WTC11 (cell line): ENCODE measurements at regions not wholly inside any gene's neighbourhood (a gene's known extent, or its start where the extent isn't known, plus 50 kb on each side); places are given as distances from the start of the nearest gene placed in this dataset.

Source experiments
- ATAC-seq: fragments of 200-7000 bp; cut with Tn5 transposase; 2 replicates; pipeline ENCODE4 v1.10.0; 2021; ENCODE audit warnings: mild to moderate bottlenecking, moderate library complexity
- CTCF ChIA-PET: fragments of 300-600 bp; sonication (Branson Sonifier 250); formaldehyde crosslinking; loops from one replicate; lab custom pipeline; 2021; ENCODE audit warnings: antibody characterized with exemption; lab: Charles Lee
- POLR2A ChIA-PET: fragments of 350-600 bp; sonication (Branson Sonifier 250); formaldehyde crosslinking; loops from one replicate; lab custom pipeline; 2021; ENCODE audit warnings: antibody characterized with exemption; lab: Charles Lee
- DNase-seq: peaks from one replicate; pipeline ENCODE4 v3.0.0; 2021; ENCODE audit warnings: low spot score
- H3K27ac Mint-ChIP-seq: 2 replicates; pipeline ENCODE4 v1.8.0; 2021; ENCODE audit warnings: mixed read lengths
- H3K27me3 Mint-ChIP-seq: 2 replicates; pipeline ENCODE4 v1.8.0; 2021; ENCODE audit warnings: low read depth, mild to moderate bottlenecking, moderate library complexity, mixed read lengths
- H3K36me3 Mint-ChIP-seq: 2 replicates; pipeline ENCODE4 v1.8.0; 2021; ENCODE audit warnings: mixed read lengths
- H3K4me1 Mint-ChIP-seq: 2 replicates; pipeline ENCODE4 v1.8.0; 2022; ENCODE audit warnings: mixed read lengths
- H3K4me3 Mint-ChIP-seq: 2 replicates; pipeline ENCODE4 v1.8.0; 2021; ENCODE audit warnings: mild to moderate bottlenecking, moderate library complexity, mixed read lengths
- H3K9me3 Mint-ChIP-seq: 2 replicates; pipeline ENCODE4 v1.8.0; 2021; ENCODE audit warnings: mixed read lengths
- ELF4 ChIP-seq: sonication (generic); formaldehyde crosslinking; IDR thresholded peaks from 2 replicates; pipeline ENCODE4 v1.8.1; 2022; ENCODE audit warnings: low read depth, mild to moderate bottlenecking, moderate library complexity, missing genetic modification reagents
- FOXJ3 ChIP-seq: sonication (generic); formaldehyde crosslinking; IDR thresholded peaks from 2 replicates; pipeline ENCODE4 v1.9.0; 2021; ENCODE audit warnings: missing genetic modification reagents, mild to moderate bottlenecking, borderline replicate concordance
- FOXP1 ChIP-seq: sonication (generic); formaldehyde crosslinking; IDR thresholded peaks from 2 replicates; pipeline ENCODE4 v1.8.0; 2022; ENCODE audit warnings: missing genetic modification reagents, mild to moderate bottlenecking, moderate library complexity, borderline replicate concordance
- GABPB1 ChIP-seq: sonication (generic); formaldehyde crosslinking; IDR thresholded peaks from 2 replicates; pipeline ENCODE4 v1.8.1; 2023; ENCODE audit warnings: mild to moderate bottlenecking, missing genetic modification reagents
- HMGA2 ChIP-seq: fragments of 250-450 bp; sonication (Bioruptor Pico); IDR thresholded peaks from 2 replicates; pipeline ENCODE4 v1.4.0; 2021; ENCODE audit warnings: mild to moderate bottlenecking, moderate library complexity
- IRF2 ChIP-seq: sonication (generic); formaldehyde crosslinking; IDR thresholded peaks from 2 replicates; pipeline ENCODE4 v1.8.0; 2022; ENCODE audit warnings: low read depth, missing genetic modification reagents, borderline replicate concordance
- NR1H2 ChIP-seq: sonication (generic); formaldehyde crosslinking; IDR thresholded peaks from 2 replicates; pipeline ENCODE4 v1.9.0; 2021; ENCODE audit warnings: mild to moderate bottlenecking, moderate library complexity, missing genetic modification reagents
- PRRX2 ChIP-seq: fragments of 250-450 bp; sonication (Bioruptor Pico); IDR thresholded peaks from 2 replicates; pipeline ENCODE4 v1.8.0; 2021; ENCODE audit warnings: mild to moderate bottlenecking
- RELA ChIP-seq: sonication (generic); formaldehyde crosslinking; IDR thresholded peaks from 2 replicates; pipeline ENCODE4 v1.8.1; 2022; ENCODE audit warnings: missing genetic modification reagents, mild to moderate bottlenecking, borderline replicate concordance
- SOX15 ChIP-seq: fragments of 250-450 bp; sonication (Bioruptor Pico); IDR thresholded peaks from 2 replicates; pipeline ENCODE4 v1.9.0; 2021; ENCODE audit warnings: mild to moderate bottlenecking
- TEAD1 ChIP-seq: sonication (generic); formaldehyde crosslinking; IDR thresholded peaks from 2 replicates; pipeline ENCODE4 v1.8.0; 2022; ENCODE audit warnings: mild to moderate bottlenecking, missing genetic modification reagents
- TP53 ChIP-seq: sonication (generic); formaldehyde crosslinking; IDR thresholded peaks from 2 replicates; pipeline ENCODE4 v1.8.1; 2023; ENCODE audit warnings: mild to moderate bottlenecking, missing genetic modification reagents
- ZNF219 ChIP-seq: sonication (generic); formaldehyde crosslinking; IDR thresholded peaks from 2 replicates; pipeline ENCODE4 v1.8.0; 2023; ENCODE audit warnings: missing genetic modification reagents, mild to moderate bottlenecking, borderline replicate concordance
- ZNF232 ChIP-seq: sonication (generic); formaldehyde crosslinking; IDR thresholded peaks from 2 replicates; pipeline ENCODE4 v1.8.0; 2022; ENCODE audit warnings: mild to moderate bottlenecking, missing genetic modification reagents
- ZNF396 ChIP-seq: fragments of 250-450 bp; sonication (Bioruptor Pico); IDR thresholded peaks from 2 replicates; pipeline ENCODE4 v1.8.0; 2021; ENCODE audit warnings: mild to moderate bottlenecking, moderate library complexity, borderline replicate concordance
- TF ChIP-seq, protein P1 (sequence below): sonication (generic); formaldehyde crosslinking; IDR thresholded peaks from 2 replicates; pipeline ENCODE4 v1.8.1; 2023; ENCODE audit warnings: mild to moderate bottlenecking, missing genetic modification reagents, moderate library complexity
- TF ChIP-seq, protein P2 (sequence below): sonication (generic); formaldehyde crosslinking; IDR thresholded peaks from 2 replicates; pipeline ENCODE4 v1.8.0; 2022; ENCODE audit warnings: mild to moderate bottlenecking, missing genetic modification reagents
- TF ChIP-seq, protein P3 (sequence below): sonication (generic); formaldehyde crosslinking; IDR thresholded peaks from 2 replicates; pipeline ENCODE4 v1.8.1; 2022; ENCODE audit warnings: mild to moderate bottlenecking, missing genetic modification reagents, moderate library complexity, borderline replicate concordance
- TF ChIP-seq, protein P4 (sequence below): sonication (generic); formaldehyde crosslinking; IDR thresholded peaks from 2 replicates; pipeline ENCODE4 v1.8.1; 2023; ENCODE audit warnings: mild to moderate bottlenecking, missing genetic modification reagents
- TF ChIP-seq, protein P5 (sequence below): sonication (generic); formaldehyde crosslinking; IDR thresholded peaks from 2 replicates; pipeline ENCODE4 v1.8.1; 2023; ENCODE audit warnings: mild to moderate bottlenecking, missing genetic modification reagents
- TF ChIP-seq, protein P6 (sequence below): sonication (generic); formaldehyde crosslinking; IDR thresholded peaks from 2 replicates; pipeline ENCODE4 v1.8.1; 2022; ENCODE audit warnings: mild to moderate bottlenecking, moderate library complexity, missing genetic modification reagents
- TF ChIP-seq, protein P7 (sequence below): sonication (generic); formaldehyde crosslinking; IDR thresholded peaks from 2 replicates; pipeline ENCODE4 v1.8.0; 2022; ENCODE audit warnings: mild to moderate bottlenecking, missing genetic modification reagents
- TF ChIP-seq, protein P8 (sequence below): fragments of 250-450 bp; sonication (Bioruptor Pico); IDR thresholded peaks from 2 replicates; pipeline ENCODE4 v1.9.0; 2021; ENCODE audit warnings: mild to moderate bottlenecking, borderline replicate concordance

DNA sequence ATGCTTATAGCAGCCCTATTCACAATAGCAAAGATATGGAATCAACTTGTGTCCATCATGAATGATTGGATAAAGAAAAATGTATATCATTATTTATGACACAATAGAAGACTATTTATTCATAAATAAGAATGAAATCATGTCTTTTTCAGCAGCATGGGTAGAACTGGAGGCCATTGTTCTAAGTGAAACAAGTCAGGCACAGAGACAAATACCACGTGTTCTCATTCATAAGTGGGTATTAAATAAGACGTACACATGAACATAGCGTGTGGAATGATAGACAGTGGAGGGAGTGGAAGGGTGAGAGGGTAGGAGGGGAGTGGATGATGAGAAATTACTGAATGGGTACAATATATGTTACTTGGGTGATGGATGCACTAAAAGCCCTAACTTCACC lies 762.4 kb downstream of the REEP3 start:
- ATAC-seq, result no peak
- Mint-ChIP-seq H3K27ac (no peak overlapping the region), H3K4me3 (no peak overlapping the region), H3K9me3 (no peaks in the 10 kb centered on the region), H3K27me3 (no peaks in the 10 kb centered on the region), H3K4me1 (peaks cover 8% of the 10 kb centered on the region), H3K36me3 (no peaks in the 10 kb centered on the region)
- ChIA-PET CTCF (no interaction called here), POLR2A (no interaction called here)
- DNase-seq, result no peak
- TF ChIP-seq, protein P1, sequence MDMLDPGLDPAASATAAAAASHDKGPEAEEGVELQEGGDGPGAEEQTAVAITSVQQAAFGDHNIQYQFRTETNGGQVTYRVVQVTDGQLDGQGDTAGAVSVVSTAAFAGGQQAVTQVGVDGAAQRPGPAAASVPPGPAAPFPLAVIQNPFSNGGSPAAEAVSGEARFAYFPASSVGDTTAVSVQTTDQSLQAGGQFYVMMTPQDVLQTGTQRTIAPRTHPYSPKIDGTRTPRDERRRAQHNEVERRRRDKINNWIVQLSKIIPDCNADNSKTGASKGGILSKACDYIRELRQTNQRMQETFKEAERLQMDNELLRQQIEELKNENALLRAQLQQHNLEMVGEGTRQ, result no peak
- no peak for TF ChIP-seq FOXJ3
- TF ChIP-seq, protein P2, sequence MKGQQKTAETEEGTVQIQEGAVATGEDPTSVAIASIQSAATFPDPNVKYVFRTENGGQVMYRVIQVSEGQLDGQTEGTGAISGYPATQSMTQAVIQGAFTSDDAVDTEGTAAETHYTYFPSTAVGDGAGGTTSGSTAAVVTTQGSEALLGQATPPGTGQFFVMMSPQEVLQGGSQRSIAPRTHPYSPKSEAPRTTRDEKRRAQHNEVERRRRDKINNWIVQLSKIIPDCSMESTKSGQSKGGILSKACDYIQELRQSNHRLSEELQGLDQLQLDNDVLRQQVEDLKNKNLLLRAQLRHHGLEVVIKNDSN, result no peak
- no peak for TF ChIP-seq IRF2 (CRISPR knock-in tag)

DNA sequence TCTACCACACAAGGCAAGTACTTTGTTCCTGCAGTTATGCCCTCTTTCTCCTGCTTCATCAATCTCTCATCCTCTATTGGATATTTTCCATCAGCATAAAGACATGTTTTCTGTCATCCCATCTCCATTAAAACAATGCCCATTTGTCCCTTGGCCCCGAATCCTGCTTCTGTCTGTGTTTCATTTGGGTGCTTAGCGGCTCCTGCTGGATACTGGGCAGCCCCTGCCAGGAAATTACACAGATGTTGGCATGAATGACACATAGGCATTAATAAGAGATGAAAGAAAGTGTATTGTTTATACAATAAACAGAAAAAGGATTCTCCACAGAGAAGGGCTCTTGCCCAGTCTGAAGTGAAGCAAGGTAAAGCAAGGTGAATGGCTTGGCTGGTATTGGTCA lies 765.3 kb downstream of the REEP3 start:
- no peak overlapping the region for H3K4me3 Mint-ChIP-seq
- no peak overlapping the region for H3K27ac Mint-ChIP-seq
- DNase-seq (no peak), ATAC-seq (no peak)
- CTCF ChIA-PET, result no interaction called here
- no peaks in the 10 kb centered on the region for H3K27me3 Mint-ChIP-seq
- no peaks in the 10 kb centered on the region for H3K9me3 Mint-ChIP-seq
- no peaks in the 10 kb centered on the region for H3K36me3 Mint-ChIP-seq
- TF ChIP-seq SOX15 (CRISPR knock-in tag) (no peak), ZNF232 (no peak), TP53 (CRISPR knock-in tag) (no peak), NR1H2 (CRISPR knock-in tag) (no peak), ELF4 (CRISPR knock-in tag) (no peak), IRF2 (CRISPR knock-in tag) (no peak), FOXP1 (CRISPR knock-in tag) (no peak), HMGA2 (CRISPR knock-in tag) (no peak), ZNF396 (no peak), TEAD1 (no peak), ZNF219 (no peak), PRRX2 (CRISPR knock-in tag) (no peak), GABPB1 (CRISPR knock-in tag) (no peak), RELA (no peak)
- TF ChIP-seq, protein P3, sequence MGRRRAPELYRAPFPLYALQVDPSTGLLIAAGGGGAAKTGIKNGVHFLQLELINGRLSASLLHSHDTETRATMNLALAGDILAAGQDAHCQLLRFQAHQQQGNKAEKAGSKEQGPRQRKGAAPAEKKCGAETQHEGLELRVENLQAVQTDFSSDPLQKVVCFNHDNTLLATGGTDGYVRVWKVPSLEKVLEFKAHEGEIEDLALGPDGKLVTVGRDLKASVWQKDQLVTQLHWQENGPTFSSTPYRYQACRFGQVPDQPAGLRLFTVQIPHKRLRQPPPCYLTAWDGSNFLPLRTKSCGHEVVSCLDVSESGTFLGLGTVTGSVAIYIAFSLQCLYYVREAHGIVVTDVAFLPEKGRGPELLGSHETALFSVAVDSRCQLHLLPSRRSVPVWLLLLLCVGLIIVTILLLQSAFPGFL, result no peak
- TF ChIP-seq, protein P4, sequence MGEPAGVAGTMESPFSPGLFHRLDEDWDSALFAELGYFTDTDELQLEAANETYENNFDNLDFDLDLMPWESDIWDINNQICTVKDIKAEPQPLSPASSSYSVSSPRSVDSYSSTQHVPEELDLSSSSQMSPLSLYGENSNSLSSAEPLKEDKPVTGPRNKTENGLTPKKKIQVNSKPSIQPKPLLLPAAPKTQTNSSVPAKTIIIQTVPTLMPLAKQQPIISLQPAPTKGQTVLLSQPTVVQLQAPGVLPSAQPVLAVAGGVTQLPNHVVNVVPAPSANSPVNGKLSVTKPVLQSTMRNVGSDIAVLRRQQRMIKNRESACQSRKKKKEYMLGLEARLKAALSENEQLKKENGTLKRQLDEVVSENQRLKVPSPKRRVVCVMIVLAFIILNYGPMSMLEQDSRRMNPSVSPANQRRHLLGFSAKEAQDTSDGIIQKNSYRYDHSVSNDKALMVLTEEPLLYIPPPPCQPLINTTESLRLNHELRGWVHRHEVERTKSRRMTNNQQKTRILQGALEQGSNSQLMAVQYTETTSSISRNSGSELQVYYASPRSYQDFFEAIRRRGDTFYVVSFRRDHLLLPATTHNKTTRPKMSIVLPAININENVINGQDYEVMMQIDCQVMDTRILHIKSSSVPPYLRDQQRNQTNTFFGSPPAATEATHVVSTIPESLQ (CRISPR knock-in tag), result no peak
- TF ChIP-seq, protein P5, sequence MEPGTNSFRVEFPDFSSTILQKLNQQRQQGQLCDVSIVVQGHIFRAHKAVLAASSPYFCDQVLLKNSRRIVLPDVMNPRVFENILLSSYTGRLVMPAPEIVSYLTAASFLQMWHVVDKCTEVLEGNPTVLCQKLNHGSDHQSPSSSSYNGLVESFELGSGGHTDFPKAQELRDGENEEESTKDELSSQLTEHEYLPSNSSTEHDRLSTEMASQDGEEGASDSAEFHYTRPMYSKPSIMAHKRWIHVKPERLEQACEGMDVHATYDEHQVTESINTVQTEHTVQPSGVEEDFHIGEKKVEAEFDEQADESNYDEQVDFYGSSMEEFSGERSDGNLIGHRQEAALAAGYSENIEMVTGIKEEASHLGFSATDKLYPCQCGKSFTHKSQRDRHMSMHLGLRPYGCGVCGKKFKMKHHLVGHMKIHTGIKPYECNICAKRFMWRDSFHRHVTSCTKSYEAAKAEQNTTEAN (CRISPR knock-in tag), result no peak
- TF ChIP-seq, protein P6, sequence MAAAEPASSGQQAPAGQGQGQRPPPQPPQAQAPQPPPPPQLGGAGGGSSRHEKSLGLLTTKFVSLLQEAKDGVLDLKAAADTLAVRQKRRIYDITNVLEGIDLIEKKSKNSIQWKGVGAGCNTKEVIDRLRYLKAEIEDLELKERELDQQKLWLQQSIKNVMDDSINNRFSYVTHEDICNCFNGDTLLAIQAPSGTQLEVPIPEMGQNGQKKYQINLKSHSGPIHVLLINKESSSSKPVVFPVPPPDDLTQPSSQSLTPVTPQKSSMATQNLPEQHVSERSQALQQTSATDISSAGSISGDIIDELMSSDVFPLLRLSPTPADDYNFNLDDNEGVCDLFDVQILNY (CRISPR knock-in tag), result no peak
- TF ChIP-seq, protein P7, sequence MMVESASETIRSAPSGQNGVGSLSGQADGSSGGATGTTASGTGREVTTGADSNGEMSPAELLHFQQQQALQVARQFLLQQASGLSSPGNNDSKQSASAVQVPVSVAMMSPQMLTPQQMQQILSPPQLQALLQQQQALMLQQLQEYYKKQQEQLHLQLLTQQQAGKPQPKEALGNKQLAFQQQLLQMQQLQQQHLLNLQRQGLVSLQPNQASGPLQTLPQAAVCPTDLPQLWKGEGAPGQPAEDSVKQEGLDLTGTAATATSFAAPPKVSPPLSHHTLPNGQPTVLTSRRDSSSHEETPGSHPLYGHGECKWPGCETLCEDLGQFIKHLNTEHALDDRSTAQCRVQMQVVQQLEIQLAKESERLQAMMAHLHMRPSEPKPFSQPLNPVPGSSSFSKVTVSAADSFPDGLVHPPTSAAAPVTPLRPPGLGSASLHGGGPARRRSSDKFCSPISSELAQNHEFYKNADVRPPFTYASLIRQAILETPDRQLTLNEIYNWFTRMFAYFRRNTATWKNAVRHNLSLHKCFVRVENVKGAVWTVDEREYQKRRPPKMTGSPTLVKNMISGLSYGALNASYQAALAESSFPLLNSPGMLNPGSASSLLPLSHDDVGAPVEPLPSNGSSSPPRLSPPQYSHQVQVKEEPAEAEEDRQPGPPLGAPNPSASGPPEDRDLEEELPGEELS (CRISPR knock-in tag), result no peak
- TF ChIP-seq, protein P8, sequence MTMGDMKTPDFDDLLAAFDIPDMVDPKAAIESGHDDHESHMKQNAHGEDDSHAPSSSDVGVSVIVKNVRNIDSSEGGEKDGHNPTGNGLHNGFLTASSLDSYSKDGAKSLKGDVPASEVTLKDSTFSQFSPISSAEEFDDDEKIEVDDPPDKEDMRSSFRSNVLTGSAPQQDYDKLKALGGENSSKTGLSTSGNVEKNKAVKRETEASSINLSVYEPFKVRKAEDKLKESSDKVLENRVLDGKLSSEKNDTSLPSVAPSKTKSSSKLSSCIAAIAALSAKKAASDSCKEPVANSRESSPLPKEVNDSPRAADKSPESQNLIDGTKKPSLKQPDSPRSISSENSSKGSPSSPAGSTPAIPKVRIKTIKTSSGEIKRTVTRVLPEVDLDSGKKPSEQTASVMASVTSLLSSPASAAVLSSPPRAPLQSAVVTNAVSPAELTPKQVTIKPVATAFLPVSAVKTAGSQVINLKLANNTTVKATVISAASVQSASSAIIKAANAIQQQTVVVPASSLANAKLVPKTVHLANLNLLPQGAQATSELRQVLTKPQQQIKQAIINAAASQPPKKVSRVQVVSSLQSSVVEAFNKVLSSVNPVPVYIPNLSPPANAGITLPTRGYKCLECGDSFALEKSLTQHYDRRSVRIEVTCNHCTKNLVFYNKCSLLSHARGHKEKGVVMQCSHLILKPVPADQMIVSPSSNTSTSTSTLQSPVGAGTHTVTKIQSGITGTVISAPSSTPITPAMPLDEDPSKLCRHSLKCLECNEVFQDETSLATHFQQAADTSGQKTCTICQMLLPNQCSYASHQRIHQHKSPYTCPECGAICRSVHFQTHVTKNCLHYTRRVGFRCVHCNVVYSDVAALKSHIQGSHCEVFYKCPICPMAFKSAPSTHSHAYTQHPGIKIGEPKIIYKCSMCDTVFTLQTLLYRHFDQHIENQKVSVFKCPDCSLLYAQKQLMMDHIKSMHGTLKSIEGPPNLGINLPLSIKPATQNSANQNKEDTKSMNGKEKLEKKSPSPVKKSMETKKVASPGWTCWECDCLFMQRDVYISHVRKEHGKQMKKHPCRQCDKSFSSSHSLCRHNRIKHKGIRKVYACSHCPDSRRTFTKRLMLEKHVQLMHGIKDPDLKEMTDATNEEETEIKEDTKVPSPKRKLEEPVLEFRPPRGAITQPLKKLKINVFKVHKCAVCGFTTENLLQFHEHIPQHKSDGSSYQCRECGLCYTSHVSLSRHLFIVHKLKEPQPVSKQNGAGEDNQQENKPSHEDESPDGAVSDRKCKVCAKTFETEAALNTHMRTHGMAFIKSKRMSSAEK, result no peak
- POLR2A ChIA-PET, result no interaction called here
- peaks cover 8% of the 10 kb centered on the region for H3K4me1 Mint-ChIP-seq
